ENCODE measurements at regions not wholly inside any gene's neighbourhood (a gene's known extent, or its start where the extent isn't known, plus 50 kb on each side); places are given as distances from the start of the nearest gene placed in this dataset.

DNA sequence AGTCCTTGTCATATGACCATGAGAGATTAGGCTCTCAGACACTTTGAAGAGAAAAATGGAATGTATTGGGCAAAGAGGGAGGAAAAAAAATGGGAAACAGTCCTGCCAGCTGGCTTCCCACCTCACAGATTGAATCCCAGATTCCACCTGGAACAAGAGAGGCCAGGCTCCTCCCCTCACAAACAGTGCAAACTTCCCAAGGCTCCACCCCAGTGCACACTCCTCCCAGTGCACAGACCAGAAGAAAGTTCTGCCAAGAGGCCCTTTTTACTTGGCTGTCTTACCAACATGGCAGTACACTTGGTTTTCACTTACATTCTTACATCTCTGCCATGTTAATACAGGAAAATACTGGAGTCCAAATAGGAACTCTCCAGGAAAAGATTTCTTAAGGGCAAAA is 202.3 kb downstream of the AHR start:
- no peaks in the 10 kb centered on the region for H3K27me3 ChIP-seq (ENCODE audit: control insufficient read depth, low read length)
- no peaks in the 10 kb centered on the region for H3K79me2 ChIP-seq (ENCODE audit: control insufficient read depth, low read length)
- no peak overlapping the region for H3K4me2 ChIP-seq (ENCODE audit: low read length)
- no peaks in the 10 kb centered on the region for H3K9me2 ChIP-seq (replicated peaks; ENCODE audit: control insufficient read depth, low read length)
- H3K27ac ChIP-seq (ENCODE audit: low read depth, low read length) = no peak overlapping the region
- H3K4me1 ChIP-seq (ENCODE audit: control insufficient read depth, low read length) = no peaks in the 10 kb centered on the region
- H4K20me1 ChIP-seq (ENCODE audit: control insufficient read depth, insufficient read depth, low read depth, low read length) = no peaks in the 10 kb centered on the region
- no peak overlapping the region for H3K4me3 ChIP-seq (ENCODE audit: low read length)
- H3K9me3 ChIP-seq (ENCODE audit: control insufficient read depth, insufficient read depth, low read length) = no peaks in the 10 kb centered on the region
- TF ChIP-seq, protein P1, sequence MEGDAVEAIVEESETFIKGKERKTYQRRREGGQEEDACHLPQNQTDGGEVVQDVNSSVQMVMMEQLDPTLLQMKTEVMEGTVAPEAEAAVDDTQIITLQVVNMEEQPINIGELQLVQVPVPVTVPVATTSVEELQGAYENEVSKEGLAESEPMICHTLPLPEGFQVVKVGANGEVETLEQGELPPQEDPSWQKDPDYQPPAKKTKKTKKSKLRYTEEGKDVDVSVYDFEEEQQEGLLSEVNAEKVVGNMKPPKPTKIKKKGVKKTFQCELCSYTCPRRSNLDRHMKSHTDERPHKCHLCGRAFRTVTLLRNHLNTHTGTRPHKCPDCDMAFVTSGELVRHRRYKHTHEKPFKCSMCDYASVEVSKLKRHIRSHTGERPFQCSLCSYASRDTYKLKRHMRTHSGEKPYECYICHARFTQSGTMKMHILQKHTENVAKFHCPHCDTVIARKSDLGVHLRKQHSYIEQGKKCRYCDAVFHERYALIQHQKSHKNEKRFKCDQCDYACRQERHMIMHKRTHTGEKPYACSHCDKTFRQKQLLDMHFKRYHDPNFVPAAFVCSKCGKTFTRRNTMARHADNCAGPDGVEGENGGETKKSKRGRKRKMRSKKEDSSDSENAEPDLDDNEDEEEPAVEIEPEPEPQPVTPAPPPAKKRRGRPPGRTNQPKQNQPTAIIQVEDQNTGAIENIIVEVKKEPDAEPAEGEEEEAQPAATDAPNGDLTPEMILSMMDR (IDR thresholded peaks at IDR 0.05; ENCODE audit: low read depth, low read length, poor library complexity, severe bottlenecking) = no peak
- TF ChIP-seq EZH2phosphoT487 (IDR thresholded peaks at IDR 0.05; ENCODE audit: borderline replicate concordance, low read length) = no peak
- no peaks in the 10 kb centered on the region for H3K36me3 ChIP-seq (ENCODE audit: control insufficient read depth, low read length)
- H3F3A ChIP-seq (ENCODE audit: control insufficient read depth, insufficient read depth) = no peaks in the 10 kb centered on the region

DNA sequence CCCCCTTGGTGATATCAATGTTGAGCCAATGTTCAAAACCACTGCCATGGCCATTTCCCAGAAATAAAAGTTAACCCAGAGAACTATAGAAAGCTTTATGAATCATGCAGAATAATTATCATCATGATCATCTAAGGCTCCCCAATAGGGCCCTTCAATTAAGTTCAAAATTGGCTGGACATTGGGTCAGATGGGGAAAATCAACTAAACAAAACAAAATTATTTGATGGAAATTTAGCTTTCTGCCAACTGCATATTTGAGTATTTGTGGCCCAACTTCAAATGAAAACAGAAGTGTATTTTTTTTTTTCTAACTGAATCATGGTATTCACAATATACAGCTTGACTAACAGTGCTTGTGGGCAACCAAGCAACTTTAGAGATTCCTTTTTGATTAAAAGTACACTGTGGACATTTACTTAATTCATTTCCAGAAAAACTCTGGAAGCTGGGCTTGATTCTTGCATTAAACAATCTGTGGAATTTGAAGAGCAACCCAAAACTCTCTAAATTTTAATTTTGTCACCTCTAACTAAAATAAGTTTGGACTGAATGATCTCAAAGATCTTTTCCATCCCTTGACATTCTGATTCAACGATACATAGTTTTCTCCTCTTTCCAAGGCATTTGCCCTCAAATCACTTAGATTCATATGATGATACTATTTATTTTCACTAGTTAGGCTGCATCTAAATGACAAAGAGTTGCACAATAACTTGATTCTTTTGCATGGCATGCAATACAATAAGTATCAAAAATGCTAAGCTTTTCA is 203.2 kb downstream of the AHR start:
- Histone ChIP-seq H3K36me3 (ENCODE audit: control insufficient read depth, low read length) (no peaks in the 10 kb centered on the region), H3K9me3 (ENCODE audit: control insufficient read depth, insufficient read depth, low read length) (no peaks in the 10 kb centered on the region), H3K9me2 (replicated peaks; ENCODE audit: control insufficient read depth, low read length) (no peaks in the 10 kb centered on the region), H4K20me1 (ENCODE audit: control insufficient read depth, insufficient read depth, low read depth, low read length) (no peaks in the 10 kb centered on the region), H3K27me3 (ENCODE audit: control insufficient read depth, low read length) (no peaks in the 10 kb centered on the region), H3F3A (ENCODE audit: control insufficient read depth, insufficient read depth) (no peaks in the 10 kb centered on the region), H3K79me2 (ENCODE audit: control insufficient read depth, low read length) (no peaks in the 10 kb centered on the region), H3K4me3 (ENCODE audit: low read length) (no peak overlapping the region), H3K4me1 (ENCODE audit: control insufficient read depth, low read length) (no peaks in the 10 kb centered on the region), H3K4me2 (ENCODE audit: low read length) (no peak overlapping the region), H3K27ac (ENCODE audit: low read depth, low read length) (no peak overlapping the region)
- TF ChIP-seq, protein P1 (IDR thresholded peaks at IDR 0.05; ENCODE audit: low read depth, low read length, poor library complexity, severe bottlenecking) = no peak
- no peak for TF ChIP-seq EZH2phosphoT487 (IDR thresholded peaks at IDR 0.05; ENCODE audit: borderline replicate concordance, low read length)

DNA sequence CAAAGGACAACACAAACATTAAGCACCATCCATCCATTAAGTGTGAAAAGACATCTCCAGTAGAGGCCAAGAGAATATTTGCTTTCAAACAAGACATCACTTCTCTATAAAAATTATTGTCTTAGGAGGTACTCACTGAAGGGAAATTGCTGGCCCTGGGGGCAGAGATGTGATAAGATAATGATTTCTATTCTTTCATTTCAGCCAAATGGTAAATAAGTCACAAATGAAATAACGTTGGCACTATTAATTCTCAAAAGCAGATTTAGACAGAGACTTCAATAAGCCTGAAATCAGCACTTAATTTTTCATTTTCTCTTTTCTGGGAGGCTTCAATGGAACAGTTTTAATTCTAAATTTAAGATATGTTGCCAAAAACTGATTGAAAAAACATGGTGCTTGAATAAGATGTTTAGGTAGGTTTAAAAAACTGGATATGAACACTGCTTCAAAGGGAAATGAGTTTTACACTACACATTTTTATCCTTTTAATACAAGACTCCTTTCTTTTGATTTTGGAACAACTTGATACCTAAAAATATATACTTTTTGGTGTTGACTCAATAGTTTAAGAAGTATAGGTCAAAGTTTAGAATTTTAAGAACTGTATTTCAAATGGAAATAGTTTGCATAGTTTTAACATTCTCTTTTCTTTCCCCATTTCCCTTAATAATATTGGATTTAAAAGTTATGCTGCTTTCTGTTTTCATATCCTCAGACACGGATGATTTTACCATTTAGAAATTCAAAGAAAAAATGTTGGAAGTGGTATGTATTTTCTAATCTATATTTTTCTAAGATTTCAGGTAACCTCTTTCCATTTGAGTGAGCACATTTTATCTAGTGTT is 204.0 kb downstream of the AHR start:
- Histone ChIP-seq H4K20me1 (ENCODE audit: control insufficient read depth, insufficient read depth, low read depth, low read length) (no peaks in the 10 kb centered on the region), H3K4me3 (ENCODE audit: low read length) (no peak overlapping the region), H3K9me2 (replicated peaks; ENCODE audit: control insufficient read depth, low read length) (no peaks in the 10 kb centered on the region), H3F3A (ENCODE audit: control insufficient read depth, insufficient read depth) (no peaks in the 10 kb centered on the region), H3K4me2 (ENCODE audit: low read length) (no peak overlapping the region), H3K4me1 (ENCODE audit: control insufficient read depth, low read length) (no peaks in the 10 kb centered on the region), H3K79me2 (ENCODE audit: control insufficient read depth, low read length) (no peaks in the 10 kb centered on the region), H3K9me3 (ENCODE audit: control insufficient read depth, insufficient read depth, low read length) (no peaks in the 10 kb centered on the region), H3K27me3 (ENCODE audit: control insufficient read depth, low read length) (no peaks in the 10 kb centered on the region), H3K36me3 (ENCODE audit: control insufficient read depth, low read length) (no peaks in the 10 kb centered on the region), H3K27ac (ENCODE audit: low read depth, low read length) (no peak overlapping the region)
- TF ChIP-seq EZH2phosphoT487 (IDR thresholded peaks at IDR 0.05; ENCODE audit: borderline replicate concordance, low read length) = no peak
- TF ChIP-seq, protein P1 (IDR thresholded peaks at IDR 0.05; ENCODE audit: low read depth, low read length, poor library complexity, severe bottlenecking) = no peak

All from DOHH2 (cell line).